SIG-M5 treated with dmso at 0.1 percent for 504 hours (cell line): ENCODE measurements at regions not wholly inside any gene's neighbourhood (a gene's known extent, or its start where the extent isn't known, plus 50 kb on each side); places are given as distances from the start of the nearest gene placed in this dataset.

ENCODE experiments used
- DNase-seq: peaks from one replicate; lab custom pipeline; 2025; ENCODE audit not compliant: unreplicated experiment; lab: John Stamatoyannopoulos, UW

GRCh38 chr18:67381608-67382150, 134.8 kb downstream of the DSEL start:
- DNase-seq: no peak

- DNase-seq: no peak
These were observed 135.7 kb downstream of the DSEL start for GRCh38 chr18:67380867-67381266.

- DNase-seq: no peak
These were observed 136.5 kb downstream of the DSEL start for GRCh38 chr18:67379981-67380380.

GRCh38 chr18:67376372-67376771, 140.1 kb downstream of the DSEL start:
- no peak for DNase-seq

- DNase-seq: no peak
These were observed 142.9 kb downstream of the DSEL start for GRCh38 chr18:67373636-67374035.

- no peak for DNase-seq
These were observed 149.0 kb downstream of the DSEL start for GRCh38 chr18:67367540-67367939.

- DNase-seq: no peak
These were observed 152.8 kb downstream of the DSEL start for GRCh38 chr18:67363694-67364093.

- no peak for DNase-seq
These were observed 153.6 kb downstream of the DSEL start for GRCh38 chr18:67362906-67363305.

GRCh38 chr18:67359873-67360838, 156.4 kb downstream of the DSEL start:
- DNase-seq: peak; percentile 28

- no peak for DNase-seq
These were observed 157.6 kb downstream of the DSEL start for GRCh38 chr18:67358947-67359346.

- no peak for DNase-seq
These were observed 161.8 kb downstream of the DSEL start for GRCh38 chr18:67354692-67355091.

GRCh38 chr18:67354091-67354490, 162.4 kb downstream of the DSEL start:
- DNase-seq: no peak

GRCh38 chr18:67347438-67347837, 169.1 kb downstream of the DSEL start:
- no peak for DNase-seq

GRCh38 chr18:67342159-67342558, 174.4 kb downstream of the DSEL start:
- no peak for DNase-seq

- DNase-seq: no peak
These were observed 178.8 kb downstream of the DSEL start for GRCh38 chr18:67337696-67338095.

GRCh38 chr18:67331857-67332256, 184.7 kb downstream of the DSEL start:
- no peak for DNase-seq

- no peak for DNase-seq
These were observed 197.4 kb downstream of the DSEL start for GRCh38 chr18:67319109-67319508.

- no peak for DNase-seq
These were observed 197.9 kb downstream of the DSEL start for GRCh38 chr18:67318651-67319050.

- DNase-seq: no peak
These were observed 205.7 kb downstream of the DSEL start for GRCh38 chr18:67310826-67311225.

- DNase-seq: no peak
These were observed 207.7 kb downstream of the DSEL start for GRCh38 chr18:67308819-67309218.

GRCh38 chr18:67305466-67305865, 211.1 kb downstream of the DSEL start:
- no peak for DNase-seq

GRCh38 chr18:67302043-67302442, 214.5 kb downstream of the DSEL start:
- DNase-seq: no peak
